A673 (cell line): ENCODE measurements at regions not wholly inside any gene's neighbourhood (a gene's known extent, or its start where the extent isn't known, plus 50 kb on each side); places are given as distances from the start of the nearest gene placed in this dataset.

ENCODE experiments used
- EZH2 ChIP-seq: fragments of 200-600 bp; sonication (generic); IDR thresholded peaks from 2 replicates; pipeline ENCODE4 v1.6.1; 2017; ENCODE audit warnings: borderline replicate concordance, low read depth, mild to moderate bottlenecking, mixed read lengths, antibody characterized with exemption, low read length; ENCODE audit not compliant: poor library complexity, severe bottlenecking
- TF ChIP-seq, protein P1 (sequence below): fragments of 300-800, 200-600 bp; sonication (generic); conservative IDR thresholded peaks from 2 replicates; pipeline ENCODE4 v1.5.1; 2017; ENCODE audit warnings: low read depth, mild to moderate bottlenecking, antibody characterized with exemption, low read length, moderate library complexity, mixed read lengths

- TF ChIP-seq, protein P1, sequence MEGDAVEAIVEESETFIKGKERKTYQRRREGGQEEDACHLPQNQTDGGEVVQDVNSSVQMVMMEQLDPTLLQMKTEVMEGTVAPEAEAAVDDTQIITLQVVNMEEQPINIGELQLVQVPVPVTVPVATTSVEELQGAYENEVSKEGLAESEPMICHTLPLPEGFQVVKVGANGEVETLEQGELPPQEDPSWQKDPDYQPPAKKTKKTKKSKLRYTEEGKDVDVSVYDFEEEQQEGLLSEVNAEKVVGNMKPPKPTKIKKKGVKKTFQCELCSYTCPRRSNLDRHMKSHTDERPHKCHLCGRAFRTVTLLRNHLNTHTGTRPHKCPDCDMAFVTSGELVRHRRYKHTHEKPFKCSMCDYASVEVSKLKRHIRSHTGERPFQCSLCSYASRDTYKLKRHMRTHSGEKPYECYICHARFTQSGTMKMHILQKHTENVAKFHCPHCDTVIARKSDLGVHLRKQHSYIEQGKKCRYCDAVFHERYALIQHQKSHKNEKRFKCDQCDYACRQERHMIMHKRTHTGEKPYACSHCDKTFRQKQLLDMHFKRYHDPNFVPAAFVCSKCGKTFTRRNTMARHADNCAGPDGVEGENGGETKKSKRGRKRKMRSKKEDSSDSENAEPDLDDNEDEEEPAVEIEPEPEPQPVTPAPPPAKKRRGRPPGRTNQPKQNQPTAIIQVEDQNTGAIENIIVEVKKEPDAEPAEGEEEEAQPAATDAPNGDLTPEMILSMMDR: no peak
- no peak for TF ChIP-seq EZH2
These were observed 554.4 kb downstream of the TRAM1L1 start for GRCh38 chr4:116531026-116531425.
